ENCODE measurements at regions not wholly inside any gene's neighbourhood (a gene's known extent, or its start where the extent isn't known, plus 50 kb on each side); places are given as distances from the start of the nearest gene placed in this dataset.

DNA sequence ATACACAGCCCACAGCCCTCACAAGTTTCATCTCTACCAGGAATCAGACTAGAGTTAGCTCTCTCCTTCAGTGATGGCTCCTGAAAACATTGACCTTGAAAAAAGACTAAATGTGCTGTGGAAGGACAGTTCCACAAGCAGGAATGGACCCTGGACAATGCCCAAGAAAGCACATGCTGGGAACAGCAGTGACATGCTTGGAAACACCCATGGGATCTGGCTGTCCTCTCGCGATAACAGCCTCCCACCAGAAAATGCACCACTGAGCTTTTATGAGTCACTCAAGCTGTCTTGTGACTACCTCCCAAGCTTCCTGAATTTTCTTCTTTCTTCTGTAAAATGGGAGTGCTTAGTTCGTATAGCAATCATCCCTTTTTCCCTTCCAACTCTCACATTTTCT, 269.2 kb downstream of the LRATD1 start:
- H4K20me1 ChIP-seq (replicated peaks; ENCODE audit: control insufficient read depth, insufficient read depth, low read length), result no peaks in the 10 kb centered on the region
- peak; percentile 84 for TF ChIP-seq L3MBTL2 (IDR thresholded peaks at IDR 0.05)
- no peak for TF ChIP-seq TAF1 (IDR thresholded peaks at IDR 0.05; ENCODE audit: control insufficient read depth, extremely low read depth, insufficient read depth, low read length, severe bottlenecking)
- no peak for TF ChIP-seq ZBTB8A (IDR thresholded peaks at IDR 0.05; ENCODE audit: partially characterized antibody)
- TF ChIP-seq JUND (IDR thresholded peaks at IDR 0.05; ENCODE audit: borderline replicate concordance, low read depth, low read length), result no peak
- TF ChIP-seq JUND (tag; IDR thresholded peaks at IDR 0.05; ENCODE audit: borderline replicate concordance, low read depth, low read length), result peak; percentile 44; the same call in 1 of the 3 replicates
- TF ChIP-seq NONO (IDR thresholded peaks at IDR 0.05; ENCODE audit: low read depth in 2 of 2, low read length in 1 of 2), result no peak
- no peak for TF ChIP-seq RHOXF2B (CRISPR knock-in tag; conservative IDR thresholded peaks at IDR 0.05)
- TF ChIP-seq CHD2 (IDR thresholded peaks at IDR 0.05; ENCODE audit: low read depth, low read length), result peak; percentile 76
- TF ChIP-seq PCBP2 (IDR thresholded peaks at IDR 0.05; ENCODE audit: low read depth, low read length, poor library complexity, severe bottlenecking), result no peak
- no peak for TF ChIP-seq MXI1 (IDR thresholded peaks at IDR 0.05; ENCODE audit: low read depth, low read length)
- TF ChIP-seq, protein P1, sequence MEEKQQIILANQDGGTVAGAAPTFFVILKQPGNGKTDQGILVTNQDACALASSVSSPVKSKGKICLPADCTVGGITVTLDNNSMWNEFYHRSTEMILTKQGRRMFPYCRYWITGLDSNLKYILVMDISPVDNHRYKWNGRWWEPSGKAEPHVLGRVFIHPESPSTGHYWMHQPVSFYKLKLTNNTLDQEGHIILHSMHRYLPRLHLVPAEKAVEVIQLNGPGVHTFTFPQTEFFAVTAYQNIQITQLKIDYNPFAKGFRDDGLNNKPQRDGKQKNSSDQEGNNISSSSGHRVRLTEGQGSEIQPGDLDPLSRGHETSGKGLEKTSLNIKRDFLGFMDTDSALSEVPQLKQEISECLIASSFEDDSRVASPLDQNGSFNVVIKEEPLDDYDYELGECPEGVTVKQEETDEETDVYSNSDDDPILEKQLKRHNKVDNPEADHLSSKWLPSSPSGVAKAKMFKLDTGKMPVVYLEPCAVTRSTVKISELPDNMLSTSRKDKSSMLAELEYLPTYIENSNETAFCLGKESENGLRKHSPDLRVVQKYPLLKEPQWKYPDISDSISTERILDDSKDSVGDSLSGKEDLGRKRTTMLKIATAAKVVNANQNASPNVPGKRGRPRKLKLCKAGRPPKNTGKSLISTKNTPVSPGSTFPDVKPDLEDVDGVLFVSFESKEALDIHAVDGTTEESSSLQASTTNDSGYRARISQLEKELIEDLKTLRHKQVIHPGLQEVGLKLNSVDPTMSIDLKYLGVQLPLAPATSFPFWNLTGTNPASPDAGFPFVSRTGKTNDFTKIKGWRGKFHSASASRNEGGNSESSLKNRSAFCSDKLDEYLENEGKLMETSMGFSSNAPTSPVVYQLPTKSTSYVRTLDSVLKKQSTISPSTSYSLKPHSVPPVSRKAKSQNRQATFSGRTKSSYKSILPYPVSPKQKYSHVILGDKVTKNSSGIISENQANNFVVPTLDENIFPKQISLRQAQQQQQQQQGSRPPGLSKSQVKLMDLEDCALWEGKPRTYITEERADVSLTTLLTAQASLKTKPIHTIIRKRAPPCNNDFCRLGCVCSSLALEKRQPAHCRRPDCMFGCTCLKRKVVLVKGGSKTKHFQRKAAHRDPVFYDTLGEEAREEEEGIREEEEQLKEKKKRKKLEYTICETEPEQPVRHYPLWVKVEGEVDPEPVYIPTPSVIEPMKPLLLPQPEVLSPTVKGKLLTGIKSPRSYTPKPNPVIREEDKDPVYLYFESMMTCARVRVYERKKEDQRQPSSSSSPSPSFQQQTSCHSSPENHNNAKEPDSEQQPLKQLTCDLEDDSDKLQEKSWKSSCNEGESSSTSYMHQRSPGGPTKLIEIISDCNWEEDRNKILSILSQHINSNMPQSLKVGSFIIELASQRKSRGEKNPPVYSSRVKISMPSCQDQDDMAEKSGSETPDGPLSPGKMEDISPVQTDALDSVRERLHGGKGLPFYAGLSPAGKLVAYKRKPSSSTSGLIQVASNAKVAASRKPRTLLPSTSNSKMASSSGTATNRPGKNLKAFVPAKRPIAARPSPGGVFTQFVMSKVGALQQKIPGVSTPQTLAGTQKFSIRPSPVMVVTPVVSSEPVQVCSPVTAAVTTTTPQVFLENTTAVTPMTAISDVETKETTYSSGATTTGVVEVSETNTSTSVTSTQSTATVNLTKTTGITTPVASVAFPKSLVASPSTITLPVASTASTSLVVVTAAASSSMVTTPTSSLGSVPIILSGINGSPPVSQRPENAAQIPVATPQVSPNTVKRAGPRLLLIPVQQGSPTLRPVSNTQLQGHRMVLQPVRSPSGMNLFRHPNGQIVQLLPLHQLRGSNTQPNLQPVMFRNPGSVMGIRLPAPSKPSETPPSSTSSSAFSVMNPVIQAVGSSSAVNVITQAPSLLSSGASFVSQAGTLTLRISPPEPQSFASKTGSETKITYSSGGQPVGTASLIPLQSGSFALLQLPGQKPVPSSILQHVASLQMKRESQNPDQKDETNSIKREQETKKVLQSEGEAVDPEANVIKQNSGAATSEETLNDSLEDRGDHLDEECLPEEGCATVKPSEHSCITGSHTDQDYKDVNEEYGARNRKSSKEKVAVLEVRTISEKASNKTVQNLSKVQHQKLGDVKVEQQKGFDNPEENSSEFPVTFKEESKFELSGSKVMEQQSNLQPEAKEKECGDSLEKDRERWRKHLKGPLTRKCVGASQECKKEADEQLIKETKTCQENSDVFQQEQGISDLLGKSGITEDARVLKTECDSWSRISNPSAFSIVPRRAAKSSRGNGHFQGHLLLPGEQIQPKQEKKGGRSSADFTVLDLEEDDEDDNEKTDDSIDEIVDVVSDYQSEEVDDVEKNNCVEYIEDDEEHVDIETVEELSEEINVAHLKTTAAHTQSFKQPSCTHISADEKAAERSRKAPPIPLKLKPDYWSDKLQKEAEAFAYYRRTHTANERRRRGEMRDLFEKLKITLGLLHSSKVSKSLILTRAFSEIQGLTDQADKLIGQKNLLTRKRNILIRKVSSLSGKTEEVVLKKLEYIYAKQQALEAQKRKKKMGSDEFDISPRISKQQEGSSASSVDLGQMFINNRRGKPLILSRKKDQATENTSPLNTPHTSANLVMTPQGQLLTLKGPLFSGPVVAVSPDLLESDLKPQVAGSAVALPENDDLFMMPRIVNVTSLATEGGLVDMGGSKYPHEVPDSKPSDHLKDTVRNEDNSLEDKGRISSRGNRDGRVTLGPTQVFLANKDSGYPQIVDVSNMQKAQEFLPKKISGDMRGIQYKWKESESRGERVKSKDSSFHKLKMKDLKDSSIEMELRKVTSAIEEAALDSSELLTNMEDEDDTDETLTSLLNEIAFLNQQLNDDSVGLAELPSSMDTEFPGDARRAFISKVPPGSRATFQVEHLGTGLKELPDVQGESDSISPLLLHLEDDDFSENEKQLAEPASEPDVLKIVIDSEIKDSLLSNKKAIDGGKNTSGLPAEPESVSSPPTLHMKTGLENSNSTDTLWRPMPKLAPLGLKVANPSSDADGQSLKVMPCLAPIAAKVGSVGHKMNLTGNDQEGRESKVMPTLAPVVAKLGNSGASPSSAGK (IDR thresholded peaks at IDR 0.05), result peak; percentile 81
- no peak for TF ChIP-seq ZKSCAN1 (IDR thresholded peaks at IDR 0.05; ENCODE audit: low read depth, low read length)
- no peak for TF ChIP-seq MCM2 (IDR thresholded peaks at IDR 0.05; ENCODE audit: low read depth)

More for the DNA sequence above, 269.2 kb downstream of the LRATD1 start:
- no peaks in the 10 kb centered on the region for H3K79me2 ChIP-seq (ENCODE audit: control insufficient read depth, insufficient read depth, low read length)
- ChIA-PET POLR2A (no interaction called here), CTCF (ENCODE audit: low intra/inter-chr PET ratio) (no interaction called here)
- FAIRE-seq, result no peak
- H3K9me3 ChIP-seq (replicated peaks; ENCODE audit: control insufficient read depth, insufficient read depth, low read depth, low read length), result no peaks in the 10 kb centered on the region
- BruUV-seq (replicated peaks), result no TSS peak
- no peak overlapping the region for H3K9ac ChIP-seq (ENCODE audit: insufficient read depth in 1 of 2, low read depth in 2 of 2, low read length in 2 of 2)
- intact Hi-C loops (cut with micrococcal nuclease) (loop anchor here (5.0 kb wide), 1 partner anchor 686 kb away; no protein-coding TSS in a partner anchor), in situ Hi-C loops (cut with MboI) (loop anchor here (25.0 kb wide), 1 partner anchor 686 kb away; the partner anchor contains the start of gene DDX1)
- peak; percentile 6 to 25 (median 12) for DNase-seq (ENCODE audit: extremely low read depth in 1 of 4, low spot score in 3 of 4)
- H3K9me1 ChIP-seq (ENCODE audit: control insufficient read depth, insufficient read depth, low read length), result no peaks in the 10 kb centered on the region
- WGBS (ENCODE audit: insufficient coverage, low coverage, missing lambda C conversion rate), result 0% methylated on average over 3 of the region's 3 CpGs
- no peaks in the 10 kb centered on the region for H3K4me1 ChIP-seq (replicated peaks in 1 of 2; ENCODE audit: control insufficient read depth in 2 of 2, insufficient read depth in 2 of 2, low read length in 2 of 2)
- no peaks in the 10 kb centered on the region for H3K36me3 ChIP-seq (ENCODE audit: control insufficient read depth, insufficient read depth, low read length)
- no peaks in the 10 kb centered on the region for H3K27me3 ChIP-seq (ENCODE audit: control insufficient read depth in 2 of 2, insufficient read depth in 2 of 2, low read length in 2 of 2)
- no peak overlapping the region for H3K4me3 ChIP-seq
- no peak overlapping the region for H2AFZ ChIP-seq (ENCODE audit: low read depth, low read length)
- no peak for ATAC-seq
- no peak overlapping the region for H3K27ac ChIP-seq (ENCODE audit: extremely low read depth, low read depth, low read length)
- no peak overlapping the region for H3K4me2 ChIP-seq (ENCODE audit: insufficient read depth, low read length)

All from K562 (cell line).